ENCODE measurements at regions not wholly inside any gene's neighbourhood (a gene's known extent, or its start where the extent isn't known, plus 50 kb on each side); places are given as distances from the start of the nearest gene placed in this dataset.

DNA sequence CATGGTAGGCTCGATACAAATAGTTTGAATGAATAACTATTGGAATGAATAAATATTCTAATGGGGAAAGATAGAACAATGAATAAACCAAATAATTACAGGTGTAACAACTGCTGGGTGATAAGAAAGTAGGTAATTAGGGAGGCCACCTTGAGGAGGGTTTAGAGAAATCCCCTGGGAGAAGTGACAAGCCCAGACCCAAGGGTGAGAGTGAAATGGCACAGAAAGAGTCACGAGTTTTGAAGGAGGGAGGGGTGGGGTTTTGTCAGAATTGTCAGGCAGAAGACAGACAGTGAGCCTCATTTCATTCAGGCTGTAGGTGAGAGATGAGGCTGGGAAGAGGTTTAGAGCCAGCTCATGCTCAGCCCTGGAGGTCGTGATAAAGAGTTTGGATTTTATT is 71.6 kb upstream of the L3MBTL4 start:
- no peaks in the 10 kb centered on the region for H3K27me3 ChIP-seq (ENCODE audit: insufficient read depth, poor library complexity, severe bottlenecking)
- no peak overlapping the region for H3K4me3 ChIP-seq (replicated peaks; ENCODE audit: insufficient read depth, low read length)
- no peak for DNase-seq (ENCODE audit: low read depth in 1 of 2, low spot score in 1 of 2)
- TF ChIP-seq GABPA (IDR thresholded peaks at IDR 0.05; ENCODE audit: low read depth) (no peak), POLR2AphosphoS5 (IDR thresholded peaks at IDR 0.05; ENCODE audit: low read depth) (no peak), SPI1 (IDR thresholded peaks at IDR 0.05; ENCODE audit: borderline replicate concordance, low read depth) (no peak)
- TF ChIP-seq, protein P1, sequence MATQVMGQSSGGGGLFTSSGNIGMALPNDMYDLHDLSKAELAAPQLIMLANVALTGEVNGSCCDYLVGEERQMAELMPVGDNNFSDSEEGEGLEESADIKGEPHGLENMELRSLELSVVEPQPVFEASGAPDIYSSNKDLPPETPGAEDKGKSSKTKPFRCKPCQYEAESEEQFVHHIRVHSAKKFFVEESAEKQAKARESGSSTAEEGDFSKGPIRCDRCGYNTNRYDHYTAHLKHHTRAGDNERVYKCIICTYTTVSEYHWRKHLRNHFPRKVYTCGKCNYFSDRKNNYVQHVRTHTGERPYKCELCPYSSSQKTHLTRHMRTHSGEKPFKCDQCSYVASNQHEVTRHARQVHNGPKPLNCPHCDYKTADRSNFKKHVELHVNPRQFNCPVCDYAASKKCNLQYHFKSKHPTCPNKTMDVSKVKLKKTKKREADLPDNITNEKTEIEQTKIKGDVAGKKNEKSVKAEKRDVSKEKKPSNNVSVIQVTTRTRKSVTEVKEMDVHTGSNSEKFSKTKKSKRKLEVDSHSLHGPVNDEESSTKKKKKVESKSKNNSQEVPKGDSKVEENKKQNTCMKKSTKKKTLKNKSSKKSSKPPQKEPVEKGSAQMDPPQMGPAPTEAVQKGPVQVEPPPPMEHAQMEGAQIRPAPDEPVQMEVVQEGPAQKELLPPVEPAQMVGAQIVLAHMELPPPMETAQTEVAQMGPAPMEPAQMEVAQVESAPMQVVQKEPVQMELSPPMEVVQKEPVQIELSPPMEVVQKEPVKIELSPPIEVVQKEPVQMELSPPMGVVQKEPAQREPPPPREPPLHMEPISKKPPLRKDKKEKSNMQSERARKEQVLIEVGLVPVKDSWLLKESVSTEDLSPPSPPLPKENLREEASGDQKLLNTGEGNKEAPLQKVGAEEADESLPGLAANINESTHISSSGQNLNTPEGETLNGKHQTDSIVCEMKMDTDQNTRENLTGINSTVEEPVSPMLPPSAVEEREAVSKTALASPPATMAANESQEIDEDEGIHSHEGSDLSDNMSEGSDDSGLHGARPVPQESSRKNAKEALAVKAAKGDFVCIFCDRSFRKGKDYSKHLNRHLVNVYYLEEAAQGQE (IDR thresholded peaks at IDR 0.05; ENCODE audit: insufficient replicate concordance, low read depth): no peak
- TF ChIP-seq, protein P2, sequence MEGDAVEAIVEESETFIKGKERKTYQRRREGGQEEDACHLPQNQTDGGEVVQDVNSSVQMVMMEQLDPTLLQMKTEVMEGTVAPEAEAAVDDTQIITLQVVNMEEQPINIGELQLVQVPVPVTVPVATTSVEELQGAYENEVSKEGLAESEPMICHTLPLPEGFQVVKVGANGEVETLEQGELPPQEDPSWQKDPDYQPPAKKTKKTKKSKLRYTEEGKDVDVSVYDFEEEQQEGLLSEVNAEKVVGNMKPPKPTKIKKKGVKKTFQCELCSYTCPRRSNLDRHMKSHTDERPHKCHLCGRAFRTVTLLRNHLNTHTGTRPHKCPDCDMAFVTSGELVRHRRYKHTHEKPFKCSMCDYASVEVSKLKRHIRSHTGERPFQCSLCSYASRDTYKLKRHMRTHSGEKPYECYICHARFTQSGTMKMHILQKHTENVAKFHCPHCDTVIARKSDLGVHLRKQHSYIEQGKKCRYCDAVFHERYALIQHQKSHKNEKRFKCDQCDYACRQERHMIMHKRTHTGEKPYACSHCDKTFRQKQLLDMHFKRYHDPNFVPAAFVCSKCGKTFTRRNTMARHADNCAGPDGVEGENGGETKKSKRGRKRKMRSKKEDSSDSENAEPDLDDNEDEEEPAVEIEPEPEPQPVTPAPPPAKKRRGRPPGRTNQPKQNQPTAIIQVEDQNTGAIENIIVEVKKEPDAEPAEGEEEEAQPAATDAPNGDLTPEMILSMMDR (IDR thresholded peaks at IDR 0.05; ENCODE audit: insufficient read depth, low read length): no peak
- H3K27ac ChIP-seq (replicated peaks): no peak overlapping the region

DNA sequence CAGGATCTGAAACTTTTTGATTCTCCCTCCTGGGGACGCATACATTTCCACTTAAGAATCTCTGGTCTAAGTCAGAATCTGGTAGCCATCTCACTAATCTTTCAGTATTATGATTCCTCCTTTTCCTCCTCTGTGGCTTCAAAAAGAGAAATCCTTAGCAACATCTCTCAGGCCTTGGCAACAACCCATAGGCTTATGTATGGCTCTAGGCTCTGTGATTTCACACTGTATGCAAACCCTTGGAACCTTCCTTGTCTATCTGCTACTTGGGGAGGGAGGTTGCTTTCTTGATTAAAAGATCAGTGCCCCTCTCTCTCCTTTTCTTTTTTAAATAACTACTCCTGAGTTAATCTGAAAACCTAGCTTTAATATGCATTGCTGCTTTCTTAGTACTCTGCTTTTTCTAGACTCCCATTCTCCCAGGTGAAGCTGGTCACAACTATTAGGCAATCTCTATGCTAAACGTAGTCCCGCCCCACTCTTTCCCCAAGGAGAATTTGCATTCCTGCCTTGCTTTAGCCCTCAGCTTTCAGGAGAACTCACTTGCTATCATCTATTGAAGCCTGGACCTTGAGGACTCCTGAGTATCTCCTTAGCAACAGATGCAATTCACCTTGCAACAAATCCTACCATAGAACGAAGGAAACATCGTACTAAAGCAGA is 72.2 kb upstream of the L3MBTL4 start:
- Histone ChIP-seq H3K27me3 (ENCODE audit: insufficient read depth, poor library complexity, severe bottlenecking) (no peaks in the 10 kb centered on the region), H3K4me3 (replicated peaks; ENCODE audit: insufficient read depth, low read length) (no peak overlapping the region), H3K27ac (replicated peaks) (no peak overlapping the region)
- no peak for DNase-seq (ENCODE audit: low read depth in 1 of 2, low spot score in 1 of 2)
- no peak for TF ChIP-seq GABPA (IDR thresholded peaks at IDR 0.05; ENCODE audit: low read depth)
- TF ChIP-seq, protein P2 (IDR thresholded peaks at IDR 0.05; ENCODE audit: insufficient read depth, low read length): no peak
- TF ChIP-seq, protein P1 (IDR thresholded peaks at IDR 0.05; ENCODE audit: insufficient replicate concordance, low read depth): no peak
- TF ChIP-seq SPI1 (IDR thresholded peaks at IDR 0.05; ENCODE audit: borderline replicate concordance, low read depth): no peak
- no peak for TF ChIP-seq POLR2AphosphoS5 (IDR thresholded peaks at IDR 0.05; ENCODE audit: low read depth)

DNA sequence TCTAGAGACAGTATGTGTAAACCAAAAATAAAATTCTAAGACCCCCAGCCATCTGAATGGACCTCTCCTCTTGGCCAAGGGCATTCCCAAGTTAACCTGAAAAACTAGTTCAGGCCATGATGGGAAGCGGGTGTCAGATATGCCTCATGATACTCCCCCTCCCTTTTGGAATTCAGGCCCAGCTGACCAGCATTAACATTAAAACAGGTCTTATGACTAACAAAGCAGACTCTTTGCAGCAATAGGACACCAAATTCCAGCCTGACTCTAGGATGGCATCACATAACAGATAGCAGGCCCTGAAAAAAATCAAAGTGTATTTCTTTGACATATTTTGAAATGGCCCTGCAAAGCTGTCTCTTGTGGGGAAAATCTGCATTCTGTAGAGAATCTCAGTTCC is 73.3 kb upstream of the L3MBTL4 start:
- Histone ChIP-seq H3K27me3 (ENCODE audit: insufficient read depth, poor library complexity, severe bottlenecking) (no peaks in the 10 kb centered on the region), H3K4me3 (replicated peaks; ENCODE audit: insufficient read depth, low read length) (no peak overlapping the region), H3K27ac (replicated peaks) (no peak overlapping the region)
- TF ChIP-seq GABPA (IDR thresholded peaks at IDR 0.05; ENCODE audit: low read depth) (no peak), POLR2AphosphoS5 (IDR thresholded peaks at IDR 0.05; ENCODE audit: low read depth) (no peak), SPI1 (IDR thresholded peaks at IDR 0.05; ENCODE audit: borderline replicate concordance, low read depth) (no peak)
- TF ChIP-seq, protein P2 (IDR thresholded peaks at IDR 0.05; ENCODE audit: insufficient read depth, low read length): no peak
- TF ChIP-seq, protein P1 (IDR thresholded peaks at IDR 0.05; ENCODE audit: insufficient replicate concordance, low read depth): no peak
- DNase-seq (ENCODE audit: low read depth in 1 of 2, low spot score in 1 of 2): no peak
